ENCODE measurements at regions not wholly inside any gene's neighbourhood (a gene's known extent, or its start where the extent isn't known, plus 50 kb on each side); places are given as distances from the start of the nearest gene placed in this dataset.

DNA sequence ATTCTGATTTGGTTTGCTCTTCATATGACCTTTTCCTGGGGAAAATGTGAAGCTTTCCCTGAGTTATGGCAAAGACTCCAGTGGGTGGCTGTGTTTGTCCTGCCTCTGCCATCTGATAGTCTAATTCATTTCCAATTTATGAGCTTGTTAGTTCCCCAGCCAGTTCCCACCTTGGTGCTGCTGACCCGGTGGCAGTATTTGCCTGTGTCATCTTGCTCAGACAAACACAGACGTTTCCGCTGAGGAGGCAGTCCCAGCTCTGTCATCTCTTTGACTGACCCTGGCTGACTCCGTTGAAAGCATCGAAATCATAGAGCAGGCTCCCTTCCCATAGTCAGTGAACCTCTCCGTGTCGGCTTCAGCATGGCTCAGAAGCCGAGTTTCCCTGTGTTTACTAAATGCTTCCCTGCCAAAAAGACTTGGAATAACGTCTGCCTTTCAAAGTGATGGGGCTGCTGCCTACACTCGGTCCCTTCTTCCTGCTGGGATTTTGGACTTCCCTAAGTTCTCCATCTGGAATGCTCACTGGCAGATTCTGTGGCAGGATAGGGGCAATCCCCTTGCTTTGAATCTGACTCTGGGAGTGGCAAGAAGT lies 538.3 kb downstream of the NPIPA7 start:
- TF ChIP-seq, protein P1, sequence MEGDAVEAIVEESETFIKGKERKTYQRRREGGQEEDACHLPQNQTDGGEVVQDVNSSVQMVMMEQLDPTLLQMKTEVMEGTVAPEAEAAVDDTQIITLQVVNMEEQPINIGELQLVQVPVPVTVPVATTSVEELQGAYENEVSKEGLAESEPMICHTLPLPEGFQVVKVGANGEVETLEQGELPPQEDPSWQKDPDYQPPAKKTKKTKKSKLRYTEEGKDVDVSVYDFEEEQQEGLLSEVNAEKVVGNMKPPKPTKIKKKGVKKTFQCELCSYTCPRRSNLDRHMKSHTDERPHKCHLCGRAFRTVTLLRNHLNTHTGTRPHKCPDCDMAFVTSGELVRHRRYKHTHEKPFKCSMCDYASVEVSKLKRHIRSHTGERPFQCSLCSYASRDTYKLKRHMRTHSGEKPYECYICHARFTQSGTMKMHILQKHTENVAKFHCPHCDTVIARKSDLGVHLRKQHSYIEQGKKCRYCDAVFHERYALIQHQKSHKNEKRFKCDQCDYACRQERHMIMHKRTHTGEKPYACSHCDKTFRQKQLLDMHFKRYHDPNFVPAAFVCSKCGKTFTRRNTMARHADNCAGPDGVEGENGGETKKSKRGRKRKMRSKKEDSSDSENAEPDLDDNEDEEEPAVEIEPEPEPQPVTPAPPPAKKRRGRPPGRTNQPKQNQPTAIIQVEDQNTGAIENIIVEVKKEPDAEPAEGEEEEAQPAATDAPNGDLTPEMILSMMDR (IDR thresholded peaks at IDR 0.05), result no peak
- no peak for TF ChIP-seq EP300 (IDR thresholded peaks at IDR 0.05; ENCODE audit: low read depth)
